CD14-positive monocyte (primary cell): ENCODE measurements at regions not wholly inside any gene's neighbourhood (a gene's known extent, or its start where the extent isn't known, plus 50 kb on each side); places are given as distances from the start of the nearest gene placed in this dataset.

Source experiments
- DNase-seq, 3 donors: peaks; one replicate each; pipeline ENCODE4 v3.0.0-alpha.2; 2011 to 2022
- H2AFZ ChIP-seq: 2 replicates; pipeline ENCODE4 v1.6.0; 2012; ENCODE audit warnings: mild to moderate bottlenecking, low read depth, low read length, inconsistent platforms; ENCODE audit not compliant: insufficient read depth, poor library complexity, severe bottlenecking
- H3K27ac ChIP-seq, 2 donors: 1 replicate in 1 of 2; 2 replicates in 1 of 2; pipeline ENCODE4 v1.5.1; 2012 to 2013; ENCODE audit warnings: low read length in 2 of 2, control low read depth in 1 of 2, inconsistent platforms in 1 of 2, low read depth in 1 of 2, mild to moderate bottlenecking in 1 of 2
- H3K27me3 ChIP-seq, 2 donors: one replicate each; pipeline versions ENCODE4 v1.6.0 to v1.6.1; 2011 to 2013; ENCODE audit warnings: low read length in 2 of 2; ENCODE audit not compliant: control insufficient read depth in 2 of 2, insufficient read depth in 2 of 2
- H3K36me3 ChIP-seq, 2 donors: replicated peaks in 1 of 2; 1 replicate in 1 of 2; 2 replicates in 1 of 2; pipeline versions ENCODE4 v1.5.1 to v1.6.1; 2012 to 2013; ENCODE audit warnings: low read length in 2 of 2, control low read depth in 1 of 2, inconsistent platforms in 1 of 2, mild to moderate bottlenecking in 1 of 2; ENCODE audit not compliant: insufficient read depth in 2 of 2, control insufficient read depth in 1 of 2
- H3K4me1 ChIP-seq, 2 donors: 1 replicate in 1 of 2; 2 replicates in 1 of 2; pipeline versions ENCODE4 v1.5.1 to v1.6.1; 2012 to 2013; ENCODE audit warnings: low read length in 2 of 2, control low read depth in 1 of 2, inconsistent platforms in 1 of 2, mild to moderate bottlenecking in 1 of 2, moderate library complexity in 1 of 2; ENCODE audit not compliant: insufficient read depth in 2 of 2, control insufficient read depth in 1 of 2
- H3K4me2 ChIP-seq: replicated peaks from 2 replicates; pipeline ENCODE3; 2012; ENCODE audit warnings: low read length, moderate library complexity, mild to moderate bottlenecking; ENCODE audit not compliant: poor library complexity, severe bottlenecking; ENCODE audit errors: extremely low read depth
- H3K4me3 ChIP-seq, 3 experiments: fragments of 200-600 bp in 1 of 3; sonication (generic) in 1 of 3; replicated peaks in 1 of 3; 1 replicate in 2 of 3; 2 replicates in 1 of 3; pipeline ENCODE4 v1.5.1; 2011 to 2013; ENCODE audit warnings: low read length in 3 of 3, mild to moderate bottlenecking in 3 of 3, control low read depth in 2 of 3, low read depth in 2 of 3, inconsistent platforms in 1 of 3, moderate library complexity in 1 of 3
- H3K79me2 ChIP-seq: 2 replicates; pipeline ENCODE4 v1.6.0; 2012; ENCODE audit warnings: mild to moderate bottlenecking, control low read depth, inconsistent platforms, low read length, moderate library complexity; ENCODE audit not compliant: insufficient read depth
- H3K9ac ChIP-seq: 2 replicates; pipeline ENCODE4 v1.6.0; 2017; ENCODE audit warnings: low read length, mild to moderate bottlenecking; ENCODE audit not compliant: insufficient read depth, poor library complexity, severe bottlenecking
- H3K9me3 ChIP-seq, 2 donors: replicated peaks in 1 of 2; 1 replicate in 1 of 2; 2 replicates in 1 of 2; pipeline versions ENCODE4 v1.5.1 to v1.6.1; 2012 to 2013; ENCODE audit warnings: low read length in 2 of 2, control low read depth in 1 of 2; ENCODE audit not compliant: control insufficient read depth in 1 of 2, insufficient read depth in 1 of 2
- H4K20me1 ChIP-seq: 2 replicates; pipeline ENCODE4 v1.6.0; 2012; ENCODE audit warnings: mild to moderate bottlenecking, low read length, control low read depth, moderate library complexity; ENCODE audit not compliant: insufficient read depth
- H3K27ac Mint-ChIP-seq, 7 donors: one replicate each; pipeline ENCODE4 v1.8.0; 2020; ENCODE audit warnings: mild to moderate bottlenecking in 7 of 7, mixed read lengths in 7 of 7, moderate library complexity in 6 of 7, inconsistent platforms in 2 of 7
- H3K27me3 Mint-ChIP-seq, 3 donors: one replicate each; pipeline ENCODE4 v1.8.0; 2021 to 2022; ENCODE audit warnings: low read depth in 3 of 3, mild to moderate bottlenecking in 3 of 3, mixed read lengths in 3 of 3, moderate library complexity in 3 of 3, inconsistent platforms in 1 of 3
- H3K36me3 Mint-ChIP-seq, 2 donors: one replicate each; pipeline ENCODE4 v1.8.0; 2020; ENCODE audit warnings: mixed read lengths in 2 of 2, inconsistent platforms in 1 of 2, mild to moderate bottlenecking in 1 of 2
- H3K4me1 Mint-ChIP-seq: one replicate; pipeline ENCODE4 v1.8.0; 2020; ENCODE audit warnings: mild to moderate bottlenecking, mixed read lengths
- H3K4me3 Mint-ChIP-seq, 2 donors: one replicate each; pipeline ENCODE4 v1.8.0; 2020; ENCODE audit warnings: mild to moderate bottlenecking in 2 of 2, mixed read lengths in 2 of 2, moderate library complexity in 1 of 2
- H3K9me3 Mint-ChIP-seq, 7 donors: one replicate each; pipeline ENCODE4 v1.8.0; 2020 to 2022; ENCODE audit warnings: mixed read lengths in 7 of 7, mild to moderate bottlenecking in 6 of 7, moderate library complexity in 6 of 7, inconsistent platforms in 2 of 7
- WGBS: methylation state at CpG from one replicate; pipeline ENCODE4 v1.1.5; 2013; ENCODE audit warnings: missing lambda C conversion rate; ENCODE audit not compliant: insufficient coverage; 5-methylcytosine and 5-hydroxymethylcytosine counted together
- intact Hi-C, 2 donors: fragments of 100-400 bp; cut with micrococcal nuclease; formaldehyde crosslinking; loops; one replicate each; pipeline versions ENCODE4 v1.15.0 to v1.15.1; 2023
- TF ChIP-seq, protein P1 (sequence below): fragments of 200-600 bp; IDR thresholded peaks from one replicate; pipeline ENCODE4 v1.8.0; 2022; ENCODE audit warnings: antibody characterized with exemption, mild to moderate bottlenecking

- intact Hi-C loops = no loop called here
- Histone ChIP-seq H3K9me3 (no peaks in the 10 kb centered on the region), H3K36me3 (no peaks in the 10 kb centered on the region), H3K27ac (no peak overlapping the region), H3K9ac (no peak overlapping the region), H4K20me1 (no peaks in the 10 kb centered on the region), H3K27me3 (no peaks in the 10 kb centered on the region), H3K4me3 (no peak overlapping the region), H2AFZ (no peak overlapping the region), H3K4me1 (no peaks in the 10 kb centered on the region), H3K79me2 (no peaks in the 10 kb centered on the region), H3K4me2 (no peak overlapping the region)
- H3K4me1 Mint-ChIP-seq = no peaks in the 10 kb centered on the region
- H3K27me3 Mint-ChIP-seq = peaks cover 0 to 3% (median 1%) of the 10 kb centered on the region in 3 donors
- TF ChIP-seq, protein P1, sequence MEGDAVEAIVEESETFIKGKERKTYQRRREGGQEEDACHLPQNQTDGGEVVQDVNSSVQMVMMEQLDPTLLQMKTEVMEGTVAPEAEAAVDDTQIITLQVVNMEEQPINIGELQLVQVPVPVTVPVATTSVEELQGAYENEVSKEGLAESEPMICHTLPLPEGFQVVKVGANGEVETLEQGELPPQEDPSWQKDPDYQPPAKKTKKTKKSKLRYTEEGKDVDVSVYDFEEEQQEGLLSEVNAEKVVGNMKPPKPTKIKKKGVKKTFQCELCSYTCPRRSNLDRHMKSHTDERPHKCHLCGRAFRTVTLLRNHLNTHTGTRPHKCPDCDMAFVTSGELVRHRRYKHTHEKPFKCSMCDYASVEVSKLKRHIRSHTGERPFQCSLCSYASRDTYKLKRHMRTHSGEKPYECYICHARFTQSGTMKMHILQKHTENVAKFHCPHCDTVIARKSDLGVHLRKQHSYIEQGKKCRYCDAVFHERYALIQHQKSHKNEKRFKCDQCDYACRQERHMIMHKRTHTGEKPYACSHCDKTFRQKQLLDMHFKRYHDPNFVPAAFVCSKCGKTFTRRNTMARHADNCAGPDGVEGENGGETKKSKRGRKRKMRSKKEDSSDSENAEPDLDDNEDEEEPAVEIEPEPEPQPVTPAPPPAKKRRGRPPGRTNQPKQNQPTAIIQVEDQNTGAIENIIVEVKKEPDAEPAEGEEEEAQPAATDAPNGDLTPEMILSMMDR = no peak
- H3K4me3 Mint-ChIP-seq = no peak overlapping the region
- H3K27ac Mint-ChIP-seq = no peak overlapping the region
- DNase-seq = no peak
- peaks cover 0 to 2% (median 0%) of the 10 kb centered on the region in 7 donors for H3K9me3 Mint-ChIP-seq
- no peaks in the 10 kb centered on the region for H3K36me3 Mint-ChIP-seq
Observed at GRCh38 chr4:67131224-67131623, 414.1 kb downstream of the CENPC start.

- Histone ChIP-seq H3K4me3 (no peak overlapping the region), H3K4me1 (no peaks in the 10 kb centered on the region), H3K9ac (no peak overlapping the region), H3K36me3 (no peaks in the 10 kb centered on the region), H3K9me3 (no peaks in the 10 kb centered on the region), H3K4me2 (no peak overlapping the region), H2AFZ (no peak overlapping the region), H4K20me1 (no peaks in the 10 kb centered on the region), H3K79me2 (no peaks in the 10 kb centered on the region), H3K27me3 (no peaks in the 10 kb centered on the region), H3K27ac (no peak overlapping the region)
- no peak for DNase-seq
- intact Hi-C loops = no loop called here
- TF ChIP-seq, protein P1 = no peak
- Mint-ChIP-seq H3K27ac (no peak overlapping the region), H3K4me1 (no peaks in the 10 kb centered on the region), H3K36me3 (no peaks in the 10 kb centered on the region), H3K4me3 (no peak overlapping the region), H3K27me3 (peaks cover 0 to 1% (median 1%) of the 10 kb centered on the region in 3 donors), H3K9me3 (peaks cover 0 to 2% (median 0%) of the 10 kb centered on the region in 7 donors)
- WGBS = no CpG with 5 or more reads among the region's 1 CpG
Observed at GRCh38 chr4:67130411-67130810, 414.9 kb downstream of the CENPC start.
